Upper lobe of right lung (tissue), 1 donor: ENCODE measurements at regions not wholly inside any gene's neighbourhood (a gene's known extent, or its start where the extent isn't known, plus 50 kb on each side); places are given as distances from the start of the nearest gene placed in this dataset.

Experiments used
- ATAC-seq: fragments of 200-7000 bp; cut with Tn5 transposase; one replicate; pipeline ENCODE4 v1.9.1; 2020; ENCODE audit warnings: mild to moderate bottlenecking, moderate library complexity
- DNase-seq: peaks from one replicate; pipeline ENCODE4 v3.0.0-alpha.2; 2020
- H3K27ac ChIP-seq: fragments of 200-600 bp; one replicate; pipeline ENCODE4 v1.8.0; 2022
- H3K27me3 ChIP-seq: fragments of 200-600 bp; one replicate; pipeline ENCODE4 v1.8.0; 2022; ENCODE audit warnings: mild to moderate bottlenecking
- H3K36me3 ChIP-seq: fragments of 200-600 bp; one replicate; pipeline ENCODE4 v1.8.0; 2022
- H3K4me1 ChIP-seq: fragments of 200-600 bp; one replicate; pipeline ENCODE4 v1.8.0; 2022
- H3K4me3 ChIP-seq: fragments of 200-600 bp; one replicate; pipeline ENCODE4 v1.8.0; 2022; ENCODE audit warnings: mild to moderate bottlenecking
- H3K9me3 ChIP-seq: fragments of 200-600 bp; one replicate; pipeline ENCODE4 v1.8.0; 2022
- intact Hi-C: fragments of 100-400 bp; cut with DNase I; formaldehyde crosslinking; loops from one replicate; pipeline ENCODE4 v1.11.0; 2022
- TF ChIP-seq, protein P1 (sequence below): fragments of 200-600 bp; IDR thresholded peaks from one replicate; pipeline ENCODE4 v1.8.0; 2022; ENCODE audit warnings: antibody characterized with exemption
- donor health status: DM: no; HTN: yes; CAD: no; lungs with severe emphysema.

DNA sequence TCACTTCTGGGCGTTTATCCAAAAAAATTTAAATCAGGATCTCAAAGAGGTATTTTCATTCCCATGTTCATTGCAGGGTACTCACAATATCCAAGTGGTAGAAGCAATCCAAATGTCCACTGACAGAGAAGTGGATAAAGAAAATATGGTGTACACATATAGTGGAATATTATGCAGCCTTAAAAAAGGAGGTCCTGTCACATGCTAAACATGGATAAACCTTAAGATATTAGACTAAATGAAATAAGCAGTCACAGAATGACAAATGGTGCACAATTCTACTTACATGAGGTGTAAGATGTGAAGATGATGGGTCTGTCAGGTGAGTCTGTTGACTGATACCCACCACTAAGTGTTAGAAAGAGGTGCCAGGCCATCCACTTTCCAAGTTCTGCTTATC is 140.6 kb downstream of the THNSL2 start:
- H3K4me1 ChIP-seq = no peaks in the 10 kb centered on the region
- H3K36me3 ChIP-seq = no peaks in the 10 kb centered on the region
- DNase-seq = no peak
- H3K9me3 ChIP-seq = peaks cover 4% of the 10 kb centered on the region
- no peak for ATAC-seq
- intact Hi-C loops = no loop called here
- TF ChIP-seq, protein P1, sequence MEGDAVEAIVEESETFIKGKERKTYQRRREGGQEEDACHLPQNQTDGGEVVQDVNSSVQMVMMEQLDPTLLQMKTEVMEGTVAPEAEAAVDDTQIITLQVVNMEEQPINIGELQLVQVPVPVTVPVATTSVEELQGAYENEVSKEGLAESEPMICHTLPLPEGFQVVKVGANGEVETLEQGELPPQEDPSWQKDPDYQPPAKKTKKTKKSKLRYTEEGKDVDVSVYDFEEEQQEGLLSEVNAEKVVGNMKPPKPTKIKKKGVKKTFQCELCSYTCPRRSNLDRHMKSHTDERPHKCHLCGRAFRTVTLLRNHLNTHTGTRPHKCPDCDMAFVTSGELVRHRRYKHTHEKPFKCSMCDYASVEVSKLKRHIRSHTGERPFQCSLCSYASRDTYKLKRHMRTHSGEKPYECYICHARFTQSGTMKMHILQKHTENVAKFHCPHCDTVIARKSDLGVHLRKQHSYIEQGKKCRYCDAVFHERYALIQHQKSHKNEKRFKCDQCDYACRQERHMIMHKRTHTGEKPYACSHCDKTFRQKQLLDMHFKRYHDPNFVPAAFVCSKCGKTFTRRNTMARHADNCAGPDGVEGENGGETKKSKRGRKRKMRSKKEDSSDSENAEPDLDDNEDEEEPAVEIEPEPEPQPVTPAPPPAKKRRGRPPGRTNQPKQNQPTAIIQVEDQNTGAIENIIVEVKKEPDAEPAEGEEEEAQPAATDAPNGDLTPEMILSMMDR = no peak
- no peaks in the 10 kb centered on the region for H3K27me3 ChIP-seq
- H3K27ac ChIP-seq = no peak overlapping the region
- no peak overlapping the region for H3K4me3 ChIP-seq

DNA sequence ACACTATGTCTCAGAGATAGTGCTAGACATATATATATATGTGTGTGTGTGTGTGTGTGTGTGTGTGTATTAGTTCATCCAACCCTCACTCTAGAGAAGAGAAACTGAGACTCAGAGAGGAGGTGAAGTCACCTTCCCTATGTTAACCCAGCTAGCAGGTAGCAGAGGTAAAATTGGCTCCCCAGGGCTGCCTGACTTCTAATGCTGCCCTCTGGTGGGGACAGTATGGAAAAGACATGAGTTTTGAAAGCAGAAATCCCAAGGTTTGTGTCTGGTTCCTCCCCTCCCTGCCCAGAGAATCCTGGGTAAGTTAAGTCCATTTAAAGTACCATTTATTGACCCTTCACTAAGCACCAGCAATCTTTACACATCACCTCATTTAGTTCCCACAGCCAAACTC is 137.7 kb downstream of the THNSL2 start:
- Histone ChIP-seq H3K4me3 (no peak overlapping the region), H3K36me3 (no peaks in the 10 kb centered on the region), H3K4me1 (no peaks in the 10 kb centered on the region), H3K9me3 (no peaks in the 10 kb centered on the region), H3K27me3 (no peaks in the 10 kb centered on the region), H3K27ac (no peak overlapping the region)
- TF ChIP-seq, protein P1 = peak; percentile 35
- intact Hi-C loops = no loop called here
- ATAC-seq = peak; percentile 82
- DNase-seq = no peak

DNA sequence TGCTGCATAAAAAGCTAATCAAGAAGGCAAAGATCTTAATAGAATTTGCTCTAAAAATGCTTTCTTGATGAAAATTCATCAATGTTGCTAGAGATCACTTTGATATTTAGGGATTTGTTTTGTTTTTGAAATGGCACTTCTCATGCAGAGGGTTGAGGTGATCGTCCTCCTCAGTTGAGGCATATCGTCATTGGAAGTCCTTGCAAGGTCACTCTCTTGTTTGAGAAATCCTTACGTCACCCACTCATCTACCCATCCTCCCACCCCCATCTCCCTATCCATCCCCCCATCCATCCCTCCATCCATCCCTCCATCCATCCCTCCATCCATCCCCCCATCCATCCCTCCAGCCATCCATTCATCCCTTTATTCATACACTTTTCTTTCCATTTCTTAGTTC is 133.7 kb downstream of the THNSL2 start:
- Histone ChIP-seq H3K9me3 (no peaks in the 10 kb centered on the region), H3K27me3 (no peaks in the 10 kb centered on the region), H3K27ac (no peak overlapping the region), H3K4me3 (no peak overlapping the region), H3K4me1 (no peaks in the 10 kb centered on the region), H3K36me3 (no peaks in the 10 kb centered on the region)
- intact Hi-C loops = no loop called here
- ATAC-seq (no peak), DNase-seq (no peak)
- TF ChIP-seq, protein P1 = no peak

DNA sequence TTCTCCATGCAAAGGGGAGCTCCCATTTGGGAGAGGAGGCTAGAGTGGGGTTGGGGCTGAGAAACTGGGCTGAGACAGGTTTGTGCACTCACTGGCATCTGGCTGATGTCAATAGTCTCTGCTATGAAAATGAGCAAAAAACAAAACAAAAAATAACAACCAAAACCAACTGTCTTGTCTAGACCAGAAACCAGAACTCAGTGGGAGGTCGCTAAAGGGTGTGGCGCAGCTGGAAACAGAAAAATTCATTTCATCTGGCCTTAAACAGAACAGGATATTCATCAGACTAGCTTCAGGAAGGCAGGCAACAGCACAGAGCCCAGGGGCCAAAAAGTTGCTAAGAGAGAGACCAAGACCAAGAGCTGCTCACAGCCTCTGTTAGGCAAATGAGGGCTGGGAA is 126.1 kb downstream of the THNSL2 start:
- Histone ChIP-seq H3K27ac (no peak overlapping the region), H3K27me3 (no peaks in the 10 kb centered on the region), H3K9me3 (no peaks in the 10 kb centered on the region), H3K36me3 (no peaks in the 10 kb centered on the region), H3K4me1 (no peaks in the 10 kb centered on the region), H3K4me3 (no peak overlapping the region)
- intact Hi-C loops = no loop called here
- DNase-seq (no peak), ATAC-seq (no peak)
- TF ChIP-seq, protein P1 = no peak

DNA sequence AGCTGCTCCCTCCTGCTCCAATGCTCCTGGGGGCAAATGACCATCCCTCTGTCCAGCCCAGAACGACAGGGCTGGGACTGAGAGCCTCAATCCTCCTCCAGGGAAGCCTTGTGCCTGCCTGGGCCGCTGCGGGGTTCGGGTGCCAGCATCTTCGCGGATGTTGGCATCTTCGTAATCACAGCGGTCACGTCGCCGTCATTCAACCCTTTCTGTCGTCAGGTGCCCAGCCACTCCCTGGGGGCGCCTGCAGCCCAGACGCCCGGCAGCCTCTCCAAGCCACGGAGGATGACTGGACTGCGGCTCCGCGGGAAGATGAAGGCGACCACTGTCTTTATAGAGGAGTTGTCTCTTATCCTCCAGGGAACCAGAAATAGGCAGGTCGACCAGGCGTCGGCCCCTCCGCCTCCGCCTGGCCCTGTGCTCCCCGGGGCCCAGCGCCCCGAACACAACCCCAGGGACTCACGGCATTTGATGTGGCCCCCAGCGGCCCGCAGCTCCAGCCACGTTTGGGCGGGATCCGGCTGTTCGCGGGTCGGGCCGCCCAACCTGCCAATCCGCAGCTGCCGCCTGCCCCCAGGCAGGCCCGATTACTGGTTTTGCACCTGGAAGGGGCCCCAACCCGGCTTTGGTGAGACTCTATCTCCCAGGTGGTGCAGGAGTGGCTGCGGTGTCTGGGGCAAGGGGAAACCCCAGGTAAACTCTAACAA is 113.9 kb downstream of the THNSL2 start:
- Histone ChIP-seq H3K4me1 (peaks cover 4% of the 10 kb centered on the region), H3K36me3 (no peaks in the 10 kb centered on the region), H3K9me3 (no peaks in the 10 kb centered on the region), H3K27me3 (peaks cover 18% of the 10 kb centered on the region), H3K4me3 (no peak overlapping the region), H3K27ac (no peak overlapping the region)
- DNase-seq (no peak), ATAC-seq (no peak)
- intact Hi-C loops = no loop called here
- TF ChIP-seq, protein P1 = no peak
